ENCODE measurements at regions not wholly inside any gene's neighbourhood (a gene's known extent, or its start where the extent isn't known, plus 50 kb on each side); places are given as distances from the start of the nearest gene placed in this dataset.
"Not testable (repeated sequence)": the region's sequence is repeated elsewhere in the genome, so short reads cannot be mapped to it uniquely, and the experiment has no call there.

DNA sequence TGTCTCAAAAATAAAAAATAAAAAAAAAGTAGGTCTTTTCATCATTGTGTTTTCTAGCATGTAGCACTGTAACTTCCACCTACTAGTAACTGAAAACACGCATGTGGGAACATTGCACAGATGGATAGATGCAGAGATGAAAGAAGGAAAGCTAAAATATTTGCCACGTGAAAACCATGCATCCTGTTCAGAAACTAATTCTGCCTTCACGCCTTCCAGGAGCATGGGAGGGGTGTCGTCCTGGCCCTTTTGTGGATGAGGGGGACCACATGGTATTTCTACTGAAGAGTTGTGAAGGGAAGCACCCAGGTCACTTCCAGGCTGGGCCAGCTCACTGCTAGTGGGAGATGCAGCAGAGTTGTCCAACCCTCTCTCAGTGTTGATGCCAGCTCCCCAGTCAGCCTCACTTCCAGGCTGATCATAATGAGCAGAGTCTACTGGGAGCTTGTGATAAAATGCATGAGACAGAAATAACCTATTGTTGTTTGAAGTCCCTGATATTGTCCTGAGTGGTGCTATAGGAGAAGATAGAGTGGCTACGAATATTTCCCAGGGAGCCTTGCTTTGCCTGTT, 287.1 kb upstream of the CELF2 start:
- DNase-seq: no peak

DNA sequence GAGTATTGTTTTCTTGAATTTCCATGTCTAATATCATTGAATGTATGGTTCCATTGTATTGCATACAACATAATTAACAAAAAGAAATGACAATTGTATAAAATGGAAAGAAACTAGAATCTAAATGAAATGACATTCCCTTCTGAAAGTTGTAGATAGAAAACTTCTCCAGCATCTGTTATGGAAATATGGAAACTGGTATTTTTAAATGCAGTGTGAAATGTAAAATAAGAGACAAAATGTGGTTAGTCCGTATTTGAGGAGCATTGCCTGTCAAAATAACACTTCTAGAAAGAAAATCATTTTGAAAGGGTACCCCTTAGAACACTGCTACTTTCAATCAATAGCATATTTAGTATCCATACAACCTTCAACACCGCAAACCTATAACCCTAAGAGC, 286.3 kb upstream of the CELF2 start:
- DNase-seq: no peak

DNA sequence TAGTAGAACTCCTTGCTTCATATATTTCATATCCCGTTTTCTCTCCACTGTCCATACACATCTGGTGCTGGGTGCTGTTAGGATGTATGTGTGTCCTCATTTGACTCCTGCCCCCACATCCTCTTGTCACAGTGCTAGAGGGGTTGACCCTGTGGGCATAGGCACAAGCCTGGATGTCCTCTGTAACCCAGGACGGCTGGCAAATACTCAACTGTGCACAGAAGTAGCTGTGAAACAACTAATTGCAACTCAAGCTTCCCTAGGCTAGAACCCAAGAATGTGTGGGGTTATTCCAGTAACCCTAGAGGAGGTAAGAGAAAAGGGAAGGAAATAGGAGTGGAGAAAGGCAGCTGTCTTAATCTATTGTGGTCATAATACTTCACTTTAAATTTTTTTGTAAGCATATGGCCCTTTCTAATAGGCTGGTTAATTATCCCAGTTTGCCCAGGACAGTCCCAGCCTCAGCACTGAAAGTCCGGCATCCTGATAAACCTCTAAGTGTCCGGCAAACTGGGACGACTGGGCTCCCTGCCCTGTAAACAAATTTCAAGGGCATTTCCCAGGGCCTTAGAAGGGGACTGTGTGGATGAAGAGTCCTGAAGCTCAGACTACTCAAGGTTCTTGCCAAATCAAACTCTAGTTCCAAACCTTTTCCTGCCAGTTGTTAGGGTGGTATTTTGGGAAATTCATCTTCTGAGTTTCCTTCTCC, 283.2 kb upstream of the CELF2 start:
- DNase-seq: no peak

DNA sequence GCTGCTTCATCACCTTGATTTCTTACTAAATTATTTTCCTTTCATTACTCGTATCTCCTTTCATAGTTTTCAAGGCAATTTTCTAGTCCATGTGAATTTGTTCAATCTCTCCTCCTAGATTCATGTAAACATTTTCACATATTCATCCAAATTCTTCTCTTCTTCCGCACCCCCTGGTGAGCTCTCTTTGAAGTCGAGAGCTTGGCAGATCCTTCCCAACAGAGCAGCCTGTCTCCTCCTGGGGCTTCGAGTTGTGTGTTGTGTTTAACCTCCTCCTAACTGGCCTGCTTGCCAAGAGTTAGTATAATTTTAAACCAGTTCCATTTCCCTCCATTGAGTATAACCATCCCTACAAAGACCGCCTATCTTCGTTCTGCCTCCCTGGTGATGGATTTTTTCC, 272.4 kb upstream of the CELF2 start:
- no peak for DNase-seq

DNA sequence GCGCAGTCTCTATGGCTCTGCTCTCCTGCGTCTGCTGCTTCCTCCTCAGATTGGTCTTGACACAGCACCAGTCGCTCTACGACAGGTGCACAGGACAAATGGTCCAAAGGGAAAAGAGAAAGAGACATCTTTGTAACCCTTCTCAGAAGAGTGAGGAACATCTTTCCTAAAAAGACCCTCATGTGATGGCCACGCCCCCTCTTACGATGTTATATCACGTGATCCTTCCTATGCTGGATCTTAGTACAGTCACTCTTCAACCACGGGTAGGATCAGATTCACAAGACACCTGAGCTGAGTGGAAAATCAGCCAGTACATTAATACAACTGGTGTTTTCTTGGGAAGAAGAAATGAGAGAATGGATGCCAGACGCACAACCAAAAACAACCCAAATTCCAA, 262.2 kb upstream of the CELF2 start:
- DNase-seq: no peak

DNA sequence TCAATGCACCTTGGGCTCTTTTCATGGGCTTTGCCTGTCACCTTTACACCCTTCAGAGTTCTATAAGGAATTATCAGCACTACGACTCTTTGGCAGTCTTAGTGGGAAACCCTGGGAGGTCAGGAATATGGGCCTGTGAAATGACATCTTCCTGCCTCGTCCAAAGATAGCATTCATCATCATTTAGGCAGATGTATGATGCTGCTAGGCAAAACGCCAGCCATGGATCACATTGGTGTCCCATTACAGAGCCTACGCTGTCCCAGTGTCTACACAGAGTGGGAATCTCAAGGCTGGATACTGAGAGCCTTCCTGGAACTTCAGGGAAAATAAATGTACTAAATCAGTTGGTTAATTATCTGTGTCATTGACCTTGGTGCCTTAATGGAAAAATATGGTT, 259.4 kb upstream of the CELF2 start:
- no peak for DNase-seq

DNA sequence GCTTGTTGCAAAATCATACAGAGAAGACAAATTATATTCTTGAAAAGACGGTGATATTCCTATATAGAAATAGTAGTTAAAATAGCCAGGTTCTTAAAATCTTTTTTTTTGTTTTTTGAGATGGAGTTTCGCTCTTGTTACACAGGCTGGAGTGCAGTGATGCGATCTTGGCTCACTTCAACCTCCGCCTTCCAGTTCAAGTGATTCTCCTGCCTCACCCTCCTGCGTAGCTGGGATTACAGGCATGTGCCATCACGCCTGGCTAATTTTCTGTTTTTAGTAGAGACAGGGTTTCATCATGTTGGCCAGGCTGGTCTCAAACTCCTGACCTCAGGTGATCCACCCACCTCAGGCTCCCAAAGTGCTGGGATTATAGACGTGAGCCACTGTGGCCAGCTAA, 257.9 kb upstream of the CELF2 start:
- DNase-seq: not testable (repeated sequence)

DNA sequence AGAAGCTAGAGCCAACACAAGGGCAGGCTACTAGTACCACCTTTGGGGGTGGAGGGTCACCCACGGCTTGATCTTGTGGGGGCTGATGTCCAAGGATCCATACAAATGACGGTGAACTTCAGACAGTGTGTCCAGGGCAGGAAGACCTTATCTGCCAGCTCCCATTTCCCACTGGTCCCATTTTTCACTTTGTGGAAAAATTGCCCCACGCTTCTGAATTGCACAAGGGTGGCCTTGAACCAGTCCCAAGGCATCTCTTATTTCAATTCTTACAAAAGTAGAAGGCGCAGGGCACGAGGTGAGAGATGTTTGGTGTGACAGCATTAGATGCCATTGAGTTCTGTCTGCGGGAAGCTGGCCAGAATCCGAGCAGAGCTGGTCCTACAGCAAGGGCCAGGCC, 252.7 kb upstream of the CELF2 start:
- no peak for DNase-seq

DNA sequence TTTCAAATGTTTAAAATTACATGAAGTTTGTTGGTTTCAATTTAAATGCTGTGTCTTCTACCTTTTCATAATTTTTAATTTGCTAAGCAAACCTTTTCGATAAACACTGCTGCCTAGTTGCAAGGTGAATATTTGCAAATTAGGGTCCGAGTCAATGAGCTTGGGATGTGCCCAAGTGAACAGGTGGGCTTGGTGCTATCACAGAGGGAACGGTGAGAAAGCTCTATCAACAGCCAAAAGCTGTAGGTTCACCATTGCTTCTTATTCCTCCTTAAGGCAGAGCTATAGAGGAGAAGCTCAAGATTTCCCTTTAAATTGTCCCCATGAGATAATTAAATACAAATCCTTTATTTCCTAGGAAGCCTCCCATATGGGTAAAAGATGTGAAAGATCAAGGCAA, 245.3 kb upstream of the CELF2 start:
- no peak for DNase-seq

DNA sequence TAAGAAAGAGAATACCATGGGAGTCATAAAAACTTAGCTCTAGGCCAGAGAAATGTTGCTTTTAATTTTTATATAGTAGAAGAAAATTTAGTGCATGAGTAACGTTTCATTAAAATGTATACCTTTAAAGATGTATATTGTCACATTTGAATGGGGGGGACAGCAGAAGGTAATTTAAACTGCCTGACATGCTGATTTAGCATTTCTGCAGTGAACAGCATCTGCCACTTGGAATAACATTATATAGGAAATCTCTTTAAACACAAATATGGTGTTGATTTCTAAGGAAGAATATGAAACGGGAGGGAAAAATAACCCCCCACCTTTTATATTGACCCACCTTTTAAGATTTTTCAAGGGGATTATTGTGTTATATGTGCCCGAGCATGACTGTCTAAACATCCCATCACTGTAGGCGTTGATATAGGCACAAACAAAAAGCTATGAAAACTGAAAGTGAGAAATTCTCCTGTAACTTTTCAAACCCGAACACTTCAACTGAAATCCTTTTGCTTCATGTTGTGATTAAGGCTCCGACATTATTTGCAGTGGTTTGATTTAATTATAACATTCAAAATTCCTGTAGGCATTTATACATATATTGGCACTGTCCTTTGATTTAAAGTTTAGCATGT, 244.7 kb upstream of the CELF2 start:
- no peak for DNase-seq

DNA sequence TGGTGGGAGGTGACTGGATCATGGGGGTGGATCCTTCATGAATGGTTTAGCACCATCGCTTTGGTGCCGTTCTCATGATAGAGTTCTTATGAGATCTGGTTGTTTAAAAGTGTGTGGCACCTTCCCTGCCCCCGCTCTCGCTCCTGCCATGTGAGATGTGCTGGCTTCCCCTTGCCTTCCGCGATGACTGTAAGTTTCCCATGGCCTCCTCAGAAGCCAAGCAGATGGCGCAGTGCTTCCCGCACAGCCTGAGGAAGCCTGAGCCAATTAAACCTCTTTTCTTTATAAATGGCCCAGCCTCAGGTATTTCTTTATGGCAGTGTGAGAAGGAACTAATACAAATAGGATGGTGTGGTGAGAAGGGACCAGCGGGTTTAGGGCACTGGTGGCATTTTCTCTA, 243.3 kb upstream of the CELF2 start:
- no peak for DNase-seq

DNA sequence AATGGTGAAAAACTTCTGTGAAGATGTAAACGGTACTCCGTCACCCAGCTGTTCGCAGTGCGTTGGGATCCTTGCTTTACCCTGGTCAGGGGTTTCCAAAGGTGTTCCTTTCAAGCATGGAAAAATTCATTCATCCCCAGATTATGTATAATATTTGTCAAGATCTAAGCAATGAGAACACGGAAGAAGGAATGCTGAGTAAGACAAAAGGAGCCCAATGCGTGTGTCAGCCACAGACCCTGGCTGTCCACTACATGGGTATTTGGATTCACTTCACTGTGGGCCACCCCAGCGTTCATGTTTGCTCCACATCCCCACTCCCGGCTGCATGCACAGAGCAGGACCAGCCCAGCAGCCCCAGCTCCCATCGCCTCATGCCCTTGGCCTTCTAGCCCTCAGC, 241.3 kb upstream of the CELF2 start:
- no peak for DNase-seq

DNA sequence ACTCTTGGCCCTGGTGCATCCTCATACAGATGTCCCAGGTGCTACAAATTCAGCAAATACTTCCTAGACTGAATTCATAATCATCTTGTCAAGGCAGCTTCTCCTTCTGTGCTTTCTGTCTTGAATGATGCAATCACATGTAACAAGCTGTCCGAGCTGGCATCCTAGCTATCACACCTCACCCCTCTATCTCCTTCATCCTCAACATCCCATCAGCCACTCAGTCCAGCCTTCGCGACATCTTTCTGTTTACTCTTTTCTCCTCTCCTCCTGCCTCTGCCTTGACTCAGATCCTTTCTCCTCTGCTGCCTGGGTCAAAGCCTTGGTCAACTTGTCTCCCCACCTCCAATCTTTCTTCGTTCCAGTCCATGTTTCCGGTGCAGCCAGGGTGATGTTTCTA, 240.4 kb upstream of the CELF2 start:
- no peak for DNase-seq

DNA sequence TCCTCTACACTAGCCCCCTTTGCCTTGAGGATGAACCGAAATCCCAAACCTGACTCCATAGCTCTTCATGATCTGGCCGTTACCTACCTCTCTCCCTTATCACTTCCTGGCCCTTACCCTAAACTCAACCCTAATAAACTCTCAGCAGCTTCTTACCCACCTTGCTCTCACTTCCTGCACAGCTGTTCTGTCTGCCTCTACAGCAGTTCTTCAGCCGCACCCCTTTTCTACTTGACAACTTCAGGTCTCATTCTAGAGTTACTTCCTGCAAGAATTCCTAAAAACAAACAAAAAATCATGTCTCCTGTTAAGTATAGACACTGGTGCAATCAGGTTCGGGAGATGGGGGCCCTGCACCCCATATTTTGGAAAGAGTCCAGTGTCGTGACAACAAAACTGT, 239.9 kb upstream of the CELF2 start:
- DNase-seq: no peak

DNA sequence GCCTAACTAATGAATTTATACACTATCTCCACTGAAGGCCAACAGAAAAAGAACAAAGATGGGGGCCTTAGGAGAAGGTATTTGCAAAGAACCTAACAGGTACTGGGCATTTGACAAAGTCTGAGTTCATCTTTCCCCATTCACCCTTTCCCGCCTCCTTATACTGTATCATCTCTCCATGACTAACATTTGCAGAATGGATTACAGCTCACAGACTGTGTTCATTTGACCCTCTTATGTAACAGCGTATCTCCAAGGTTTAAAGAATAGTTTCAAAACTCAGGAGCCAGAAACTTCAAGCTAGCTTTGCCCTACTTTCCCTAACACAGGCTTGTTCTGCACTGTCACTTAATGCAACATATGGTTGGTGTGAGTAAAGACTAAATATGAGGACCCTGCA, 238.7 kb upstream of the CELF2 start:
- no peak for DNase-seq

DNA sequence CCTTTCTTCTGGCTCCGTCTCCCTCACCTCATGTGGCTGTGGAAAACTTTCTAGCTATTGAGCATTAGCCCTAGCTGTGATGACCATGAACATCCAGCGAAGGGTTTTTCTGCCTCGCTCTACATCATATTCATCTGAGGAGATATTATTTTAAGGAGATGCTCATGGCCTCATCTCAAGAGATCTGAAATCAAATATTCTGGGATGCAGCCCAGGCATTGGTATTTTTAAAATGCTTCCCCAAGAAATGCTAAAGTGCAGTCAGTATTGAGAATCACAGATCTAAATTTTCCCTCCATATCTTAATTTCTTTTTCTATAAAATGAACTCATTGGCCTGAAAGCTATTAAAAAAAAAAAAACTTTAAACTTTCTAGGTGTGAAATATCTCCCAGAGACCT, 238.2 kb upstream of the CELF2 start:
- DNase-seq: no peak

DNA sequence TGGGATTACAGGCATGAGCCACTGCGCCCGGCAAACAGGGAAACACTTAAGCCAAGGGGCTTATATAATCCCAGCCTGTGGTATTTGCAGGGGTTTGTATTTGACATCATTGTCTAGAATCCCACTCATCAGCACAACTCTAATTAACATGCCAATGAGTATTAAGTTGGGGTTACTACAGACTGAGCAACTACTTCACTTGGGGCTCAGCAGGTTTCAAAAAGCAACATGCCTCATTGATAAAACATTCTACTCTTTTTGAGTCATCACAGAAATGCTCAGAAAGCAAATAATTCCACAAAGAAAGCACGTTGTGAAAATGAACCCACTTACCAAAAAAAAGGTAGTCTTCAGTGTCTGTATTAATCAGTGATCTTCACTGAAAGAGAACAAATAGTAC, 236.9 kb upstream of the CELF2 start:
- no peak for DNase-seq

DNA sequence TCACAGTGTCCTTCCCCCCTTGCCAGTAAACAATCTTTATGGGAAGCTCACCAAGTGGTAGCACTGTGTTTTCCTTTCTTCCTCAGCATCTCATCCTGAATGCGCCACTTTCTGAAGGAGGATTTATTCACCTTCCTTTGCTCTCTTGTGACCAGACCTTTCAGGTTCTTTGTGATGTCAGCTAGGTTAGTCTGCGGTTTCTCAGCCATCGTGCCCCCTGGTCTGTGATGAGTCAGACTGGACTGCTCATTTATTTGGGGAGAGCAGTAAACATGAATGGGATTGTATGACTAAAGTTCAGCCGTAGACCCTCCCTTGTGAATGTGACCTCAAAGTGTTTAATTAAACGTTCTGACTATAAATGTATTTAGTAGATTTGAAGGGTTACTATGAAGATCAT, 235.1 kb upstream of the CELF2 start:
- DNase-seq: no peak

DNA sequence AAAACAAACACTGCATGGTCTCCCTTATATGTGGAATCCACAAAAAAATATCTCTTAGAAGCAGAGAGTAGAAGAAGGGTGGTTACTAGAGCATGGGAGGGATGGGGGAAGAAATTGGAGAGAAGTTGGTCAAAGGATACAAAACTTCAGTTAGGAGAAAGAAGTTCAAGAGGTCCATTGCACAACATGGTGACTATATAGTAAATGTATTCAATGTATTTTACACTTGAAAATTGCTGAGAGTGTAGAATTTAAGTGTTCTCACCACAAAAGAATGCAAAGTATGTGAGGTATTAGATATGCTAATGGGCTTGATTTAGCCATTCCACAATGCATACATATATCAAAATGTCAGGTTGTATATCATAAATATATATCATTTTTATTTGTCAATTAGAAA, 232.0 kb upstream of the CELF2 start:
- DNase-seq: no peak

DNA sequence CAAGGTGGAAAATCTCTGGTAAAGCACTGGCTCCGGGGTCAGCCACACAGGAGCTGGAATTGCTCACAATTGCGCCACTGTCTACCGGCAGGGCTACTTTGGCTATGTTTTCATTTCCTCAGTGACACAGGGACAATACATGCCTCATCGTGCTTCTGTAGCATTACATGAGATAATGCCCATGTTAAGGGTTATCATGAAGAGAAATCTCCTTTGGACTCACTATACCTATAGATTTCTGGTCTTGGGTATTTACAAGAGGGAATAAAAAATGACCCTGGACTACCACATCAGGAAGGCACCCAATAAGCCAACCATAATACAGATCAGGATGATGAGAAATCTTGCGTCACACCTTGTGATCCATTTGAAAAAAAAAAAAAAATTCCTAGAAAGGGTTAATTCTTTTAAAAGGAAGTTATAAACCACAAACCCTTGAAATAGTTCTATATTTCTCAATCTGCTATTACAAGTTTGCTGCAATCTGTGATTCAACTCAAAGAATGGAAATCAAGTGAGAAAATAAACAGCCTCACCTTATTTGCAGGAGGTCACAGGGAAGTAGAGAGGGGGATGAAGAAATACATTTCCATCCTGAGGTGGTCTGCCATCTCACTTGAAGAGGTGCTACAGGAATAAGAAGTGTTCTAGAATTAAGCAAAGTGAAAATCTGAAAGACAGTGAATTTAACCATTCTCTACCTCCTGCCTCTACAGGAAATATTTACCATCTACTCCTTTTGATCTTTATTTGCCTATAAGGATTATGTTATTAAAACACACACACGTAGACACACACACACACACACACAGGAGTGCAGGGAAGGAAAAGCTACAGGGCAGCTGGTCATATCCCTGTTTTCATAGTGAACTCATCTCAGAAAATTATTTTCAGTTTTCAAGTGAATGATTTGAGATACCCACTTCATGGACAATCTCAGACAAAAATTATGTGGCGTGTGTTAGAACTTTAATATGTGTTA, 231.3 kb upstream of the CELF2 start:
- DNase-seq: no peak

DNA sequence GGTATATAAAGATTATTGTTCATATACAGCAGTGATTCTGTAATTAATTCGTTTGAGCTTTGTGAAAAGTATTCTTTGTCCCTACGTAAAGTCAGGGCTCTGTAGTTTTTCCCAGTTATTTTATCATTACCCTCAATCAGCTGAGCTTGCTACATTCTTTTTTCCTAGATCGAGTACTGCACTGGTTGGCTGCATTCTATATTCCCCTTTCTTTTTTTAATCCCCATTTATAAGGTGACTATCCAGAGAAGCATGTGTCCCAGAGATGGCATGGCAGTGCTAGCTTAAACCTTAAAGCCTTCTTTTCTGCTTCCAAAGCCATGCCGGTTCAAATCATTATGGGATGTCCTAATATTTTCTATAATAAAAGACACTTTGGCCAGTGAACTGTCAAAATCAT, 230.1 kb upstream of the CELF2 start:
- DNase-seq: no peak

DNA sequence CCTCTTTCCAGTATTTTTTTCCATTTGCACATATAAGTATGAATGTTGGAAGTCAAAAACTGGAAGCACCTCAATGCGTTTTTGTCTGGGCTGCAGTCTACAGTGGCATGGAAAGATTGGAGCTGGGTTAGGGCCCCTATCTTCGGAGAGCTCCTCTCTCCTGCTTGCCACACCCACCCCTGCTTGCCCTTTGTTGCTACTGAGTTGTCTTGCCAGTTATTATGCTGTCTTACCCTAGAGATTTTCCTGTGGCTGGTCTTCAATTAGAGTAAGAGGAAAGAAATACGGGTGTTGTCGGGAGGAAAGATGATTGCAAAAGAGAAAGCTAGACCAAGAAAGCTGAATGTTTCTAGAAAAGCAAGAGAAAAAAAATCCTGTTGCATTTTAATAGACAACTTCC, 228.9 kb upstream of the CELF2 start:
- DNase-seq: no peak

DNA sequence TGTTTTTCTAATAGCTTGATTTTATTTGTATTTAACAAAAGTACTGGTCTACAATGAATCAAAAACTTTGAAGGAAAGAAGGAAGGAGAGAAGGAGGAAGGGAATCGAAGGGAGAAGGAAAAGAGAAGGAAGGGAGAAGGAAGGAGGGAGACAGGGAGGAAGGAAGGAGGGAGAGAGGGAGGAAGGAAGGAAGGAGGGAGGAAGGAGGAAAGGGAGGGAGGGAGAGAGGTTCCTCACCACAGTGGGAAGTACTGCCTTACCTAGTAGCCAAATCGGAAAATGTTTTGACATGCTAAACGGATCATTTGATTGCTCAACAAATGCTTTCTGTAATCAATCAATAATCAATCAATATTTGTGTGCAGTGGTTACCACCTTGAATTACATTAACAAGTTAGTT, 225.8 kb upstream of the CELF2 start:
- DNase-seq: no peak

DNA sequence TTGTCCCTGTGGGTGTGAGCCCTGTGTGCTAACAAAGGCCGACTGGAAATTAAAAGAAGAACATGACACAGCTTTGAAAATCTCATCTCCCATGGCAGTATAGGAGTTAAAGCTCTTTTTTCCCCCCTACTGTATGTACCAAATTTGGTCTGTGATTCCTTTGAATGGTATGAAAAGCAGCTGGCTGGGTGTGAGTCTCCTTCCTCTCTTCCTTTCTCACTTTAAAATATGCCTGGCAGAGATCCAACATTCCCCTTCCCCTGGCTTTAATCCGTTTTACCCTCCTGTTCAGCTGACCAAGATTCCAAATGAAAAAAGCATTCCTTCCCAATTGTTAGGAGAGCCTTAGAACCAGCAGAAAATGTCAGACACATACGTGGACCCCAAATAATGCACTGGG, 225.0 kb upstream of the CELF2 start:
- no peak for DNase-seq

Data from DMS79 treated with DMSO at 0.1 percent for 48 hours (cell line).